Suppressor macrophage treated with lipopolysaccharide for 4 hours (primary cell): ENCODE measurements at regions not wholly inside any gene's neighbourhood (a gene's known extent, or its start where the extent isn't known, plus 50 kb on each side); places are given as distances from the start of the nearest gene placed in this dataset.
"Not testable (repeated sequence)": the region's sequence is repeated elsewhere in the genome, so short reads cannot be mapped to it uniquely, and the experiment has no call there.

Experiments
- DNase-seq: peaks from one replicate; pipeline ENCODE4 v3.0.0-alpha.2; 2020

- DNase-seq = no peak
Observed at GRCh38 chr19:13712767-13713201, 51.5 kb upstream of the MRI1 start.

DNA sequence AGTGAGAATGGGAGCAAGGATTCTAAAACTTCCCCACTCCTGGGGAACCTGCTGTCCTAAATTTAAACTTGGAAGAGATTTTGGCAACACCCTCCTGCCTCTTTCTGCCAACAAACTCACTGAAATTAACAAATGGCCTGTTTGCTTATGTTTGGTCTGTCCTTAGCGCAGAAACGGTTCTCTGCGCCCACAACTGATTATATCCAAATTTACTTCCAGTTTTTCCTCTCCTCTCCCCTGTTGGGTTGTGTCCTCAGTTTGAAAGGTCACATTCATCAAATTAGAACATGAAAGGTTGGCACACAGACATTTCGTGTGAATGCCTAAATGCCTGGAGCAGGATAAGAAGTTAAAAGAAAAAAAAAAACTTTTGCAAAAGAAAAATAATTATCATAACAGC is 56.4 kb upstream of the MRI1 start:
- no peak for DNase-seq

DNA sequence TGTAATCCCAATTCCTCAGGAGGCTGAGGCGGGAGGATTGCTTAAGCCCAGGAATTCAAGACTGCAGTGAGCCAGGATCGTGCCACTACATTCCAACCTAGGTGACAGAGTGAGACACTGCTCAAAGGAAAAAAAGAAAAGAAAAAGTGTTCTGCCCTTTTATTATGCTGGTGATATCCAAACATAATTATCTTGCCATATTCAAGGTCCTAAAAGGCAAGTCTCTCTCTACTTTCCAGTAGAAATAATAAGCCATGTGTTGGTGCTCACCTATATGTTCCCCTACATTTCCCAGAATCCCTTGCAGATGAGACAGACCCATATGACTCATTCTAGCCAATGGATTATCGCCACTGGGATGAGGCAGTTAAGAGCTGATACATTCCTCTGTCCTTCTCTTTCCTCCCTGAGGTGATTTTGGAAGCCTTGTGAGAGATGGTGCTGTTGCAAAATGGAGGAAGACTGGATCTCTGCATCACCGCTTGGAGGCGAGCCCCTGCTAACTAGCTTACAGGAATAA is 58.3 kb upstream of the MRI1 start:
- DNase-seq = no peak

DNA sequence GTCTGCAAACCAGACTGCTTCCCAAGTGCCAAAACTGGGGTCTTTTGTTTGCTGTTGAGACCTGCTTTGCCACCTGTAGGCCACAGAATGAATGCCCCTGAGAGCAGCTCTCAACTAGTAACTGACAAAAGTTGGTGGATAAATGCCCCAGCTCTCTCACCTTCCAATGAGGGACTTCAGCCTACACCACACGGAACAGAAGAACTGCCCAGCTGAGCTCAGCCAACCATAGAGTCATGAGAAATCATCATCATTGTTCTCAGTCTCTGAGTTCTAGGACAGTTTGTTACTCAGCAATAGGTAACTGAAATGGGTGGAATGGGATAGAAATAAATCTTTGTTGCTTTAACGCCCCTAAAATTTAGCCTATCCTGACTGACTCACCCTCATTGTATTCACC is 59.1 kb upstream of the MRI1 start:
- DNase-seq = no peak

GRCh38 chr19:13701624-13702023 is 62.7 kb upstream of the MRI1 start:
- DNase-seq = no peak

GRCh38 chr19:13700621-13701020 is 63.7 kb upstream of the MRI1 start:
- no peak for DNase-seq

DNA sequence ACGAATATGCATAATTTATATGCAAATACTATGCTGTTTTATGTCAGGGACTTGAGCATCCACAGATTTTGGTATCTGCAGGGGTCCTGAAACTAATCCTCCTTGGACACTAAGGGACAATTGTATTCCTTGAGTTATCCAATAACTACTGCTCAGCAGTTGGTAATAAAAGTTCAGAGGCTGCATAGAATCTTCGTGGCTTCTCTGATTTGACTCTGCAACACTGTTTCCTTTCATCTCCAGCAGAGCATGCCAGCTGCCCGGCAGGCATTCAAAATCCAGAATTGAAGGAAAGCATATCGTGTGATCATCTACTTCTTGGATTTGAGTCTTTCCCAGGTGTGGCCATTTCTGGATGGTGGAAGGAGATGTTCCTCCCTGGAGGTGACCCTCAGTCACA is 64.5 kb upstream of the MRI1 start:
- no peak for DNase-seq

DNA sequence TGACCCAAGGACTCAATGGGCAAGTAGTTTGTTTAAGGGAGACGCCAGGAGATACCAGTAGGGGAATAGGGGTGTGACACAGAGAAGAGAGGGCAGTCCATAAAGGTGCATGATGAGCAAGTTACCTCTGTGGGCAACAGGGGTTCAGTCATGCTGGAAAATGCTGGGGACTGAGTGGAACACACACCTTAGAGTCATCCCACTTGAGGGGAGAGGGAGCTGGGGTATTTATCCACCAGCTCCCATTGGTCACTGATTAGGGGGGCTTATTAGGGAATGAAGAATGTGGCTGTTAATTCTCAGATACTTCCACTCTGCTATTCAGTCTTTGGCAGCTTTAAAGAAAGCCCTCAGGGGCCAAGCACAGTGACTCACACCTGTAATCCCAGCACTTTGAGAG is 67.5 kb upstream of the MRI1 start:
- DNase-seq = no peak

DNA sequence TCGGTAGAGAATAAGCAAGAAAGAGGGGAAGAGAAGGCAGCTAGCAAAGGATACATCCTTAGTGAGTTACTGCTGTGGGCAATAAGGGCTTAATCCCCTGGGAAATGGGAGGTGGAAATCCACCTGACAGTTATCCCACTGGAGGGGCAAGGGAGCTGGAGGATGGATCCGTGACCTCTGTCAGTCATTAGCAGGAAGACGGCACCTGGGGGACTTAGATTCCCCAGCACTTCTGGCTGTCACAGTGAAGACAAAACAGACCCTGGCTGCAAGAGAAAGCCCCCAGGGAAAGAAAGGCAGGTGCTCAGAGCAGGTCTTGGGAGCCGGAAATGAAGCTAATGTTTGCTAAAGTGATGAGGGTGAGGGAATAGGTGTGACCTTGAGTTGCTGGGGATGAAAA is 70.4 kb upstream of the MRI1 start:
- no peak for DNase-seq

DNA sequence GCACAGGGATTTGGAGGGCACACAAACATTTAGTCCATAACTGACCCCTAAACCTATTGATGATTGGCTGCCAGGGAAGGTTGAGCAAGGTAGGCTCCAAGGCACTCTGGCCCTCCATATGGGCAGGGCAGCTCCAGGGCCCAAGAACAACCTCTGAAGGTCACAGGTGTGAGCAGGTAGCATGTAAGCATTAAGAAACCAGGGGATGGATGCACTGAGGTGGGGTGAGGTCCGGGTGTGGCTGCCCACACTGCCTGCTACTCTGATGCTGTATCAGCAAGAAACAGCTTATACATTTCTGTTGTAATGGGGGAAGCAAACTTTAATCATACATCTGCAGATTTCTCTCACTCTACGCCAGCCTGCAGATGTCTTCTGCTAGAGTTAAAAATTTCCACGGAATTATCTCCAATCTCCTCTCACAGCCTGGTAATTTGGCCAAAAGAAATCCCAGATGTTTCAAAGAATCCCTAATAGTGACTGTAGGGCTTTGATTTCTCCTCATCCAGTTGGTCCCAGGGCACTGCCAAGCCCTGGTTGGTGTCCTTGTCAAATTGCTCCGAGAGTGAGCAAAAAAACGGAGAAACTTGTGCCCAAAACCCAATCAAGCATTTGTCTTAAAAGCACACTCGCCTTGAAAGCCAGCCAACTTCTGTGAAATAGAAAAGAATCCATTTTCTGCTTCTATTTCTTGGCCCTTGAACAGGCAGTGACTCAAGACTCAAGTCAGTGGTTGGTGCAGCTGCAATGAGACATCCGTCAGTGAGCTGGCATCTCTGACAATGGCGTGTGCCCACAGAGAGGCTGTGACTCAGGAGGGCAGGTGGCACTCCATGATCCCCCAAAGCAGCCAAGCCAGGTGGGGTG is 72.5 kb upstream of the MRI1 start:
- DNase-seq = no peak

DNA sequence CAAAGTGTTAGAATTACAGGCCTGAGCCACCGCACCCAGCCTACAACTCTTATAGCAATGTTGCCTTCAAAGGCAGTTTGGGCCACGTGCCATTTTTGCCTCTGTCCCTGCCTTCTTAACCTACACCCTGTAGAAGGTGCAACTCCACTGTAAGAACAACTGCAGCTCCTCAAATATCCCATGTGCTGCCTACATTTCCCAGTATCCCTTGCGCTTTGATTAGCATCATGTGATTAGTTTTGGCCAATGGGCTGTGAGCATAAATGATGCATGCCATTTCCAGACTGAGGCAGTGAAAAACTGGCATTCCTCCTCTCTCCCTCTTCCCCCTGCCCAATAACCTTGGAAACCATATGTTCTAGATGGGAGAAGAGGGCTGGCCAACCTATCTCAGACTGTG is 75.2 kb upstream of the MRI1 start:
- peak; percentile 6 for DNase-seq

DNA sequence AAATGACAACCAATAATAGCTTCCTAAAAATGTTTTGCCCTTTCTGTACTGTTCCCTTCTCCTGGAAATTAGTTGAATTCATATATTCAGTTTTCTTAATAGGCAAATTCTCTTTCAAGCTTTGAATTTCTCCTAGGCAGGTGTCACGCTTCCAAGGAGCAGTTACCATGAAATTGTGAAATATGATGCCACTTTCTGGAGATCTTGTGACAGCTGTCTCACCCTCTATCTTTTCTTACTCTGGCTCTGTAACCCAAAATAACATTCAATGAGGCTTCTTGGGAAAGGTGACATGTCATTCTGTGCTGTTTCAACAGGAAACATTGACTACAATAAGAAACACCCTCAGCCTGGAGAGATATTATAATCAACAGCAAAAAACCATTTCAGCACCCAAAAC is 80.3 kb upstream of the MRI1 start:
- no peak for DNase-seq

- no peak for DNase-seq
Observed at GRCh38 chr19:13681509-13681908, 82.8 kb upstream of the MRI1 start.

DNA sequence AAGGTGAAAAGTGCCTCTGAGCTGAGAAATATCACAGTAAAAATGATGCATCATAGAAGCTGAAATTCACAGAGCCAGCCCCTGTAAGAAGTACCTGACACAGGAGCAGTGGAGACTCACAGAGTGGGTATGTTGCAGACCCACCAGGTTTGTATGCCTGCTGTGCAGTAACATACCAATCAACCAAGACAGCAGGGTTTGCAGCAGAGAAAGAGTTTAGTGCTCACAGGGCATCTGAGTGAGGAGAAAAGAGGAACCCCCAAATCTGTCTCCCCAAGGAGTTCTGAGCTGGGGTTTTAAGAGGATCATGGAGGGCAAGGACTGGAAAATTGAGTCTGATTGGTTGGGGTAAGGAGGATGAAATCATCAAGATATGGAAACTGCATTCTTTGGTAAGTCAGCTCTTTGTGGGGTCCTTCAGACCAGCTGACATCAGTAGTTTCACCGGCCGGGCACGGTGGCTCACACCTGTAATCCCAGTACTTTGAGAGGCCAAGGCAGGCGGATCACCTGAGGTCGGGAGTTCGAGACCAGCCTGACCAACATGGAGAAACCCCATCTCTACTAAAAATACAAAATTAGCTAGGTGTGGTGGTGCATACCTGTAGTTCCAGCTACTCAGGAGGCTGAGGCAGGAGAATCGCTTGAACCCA is 83.5 kb upstream of the MRI1 start:
- DNase-seq = not testable (repeated sequence)

- DNase-seq = not testable (repeated sequence)
Observed at GRCh38 chr19:13676967-13677366, 87.4 kb upstream of the MRI1 start.

DNA sequence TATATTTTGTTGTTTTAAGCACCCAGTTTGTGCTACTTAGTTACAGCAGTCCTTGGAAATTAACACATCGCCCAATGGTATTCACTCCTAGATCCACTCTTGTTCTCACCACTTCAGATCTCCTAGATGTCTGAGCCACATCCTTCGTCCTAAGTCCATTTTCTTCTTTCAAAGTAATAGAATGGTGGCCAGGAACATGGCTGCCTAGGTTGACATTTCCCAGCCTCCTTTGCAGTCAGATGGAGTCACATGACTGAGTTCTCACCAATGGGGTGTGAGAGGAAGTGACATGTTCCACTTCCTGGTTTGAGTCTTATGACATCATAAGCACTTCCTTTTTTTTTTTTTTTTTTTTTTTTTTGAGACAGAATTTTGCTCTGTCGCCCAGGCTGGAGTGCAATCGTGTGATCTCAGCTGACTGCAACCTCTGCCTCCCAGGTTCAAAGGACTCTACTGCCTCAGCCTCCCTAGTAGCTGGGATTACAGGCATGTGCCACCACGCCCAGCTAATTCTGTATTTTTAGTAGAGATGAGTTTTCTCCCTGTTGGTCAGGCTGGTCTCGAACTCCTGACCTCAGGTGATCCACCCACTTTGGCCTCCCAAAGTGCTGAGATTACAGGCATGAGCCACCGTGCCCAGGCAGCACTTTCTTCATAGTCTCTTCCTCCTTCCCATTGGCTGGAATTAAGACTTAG is 91.7 kb upstream of the MRI1 start:
- DNase-seq = peak; percentile 47

DNA sequence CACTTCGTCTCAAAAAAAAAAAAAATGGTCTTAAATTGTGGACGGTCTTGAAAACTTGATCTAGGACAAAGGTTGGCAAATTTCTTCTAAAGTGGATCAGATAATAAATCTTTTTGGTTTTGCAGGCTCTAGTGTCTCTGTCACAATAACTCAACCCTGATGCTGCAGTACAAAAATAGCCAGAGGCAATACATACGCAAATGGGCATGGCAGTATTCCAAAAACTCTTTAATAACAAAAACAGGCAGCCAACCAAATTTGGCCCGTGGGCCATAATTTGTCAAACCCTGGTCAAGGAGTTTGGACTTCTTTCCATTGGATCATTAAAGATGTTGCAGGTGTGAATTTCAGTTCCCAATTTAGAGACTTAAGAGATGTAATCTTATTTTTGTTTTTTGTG is 93.5 kb upstream of the MRI1 start:
- DNase-seq = no peak

DNA sequence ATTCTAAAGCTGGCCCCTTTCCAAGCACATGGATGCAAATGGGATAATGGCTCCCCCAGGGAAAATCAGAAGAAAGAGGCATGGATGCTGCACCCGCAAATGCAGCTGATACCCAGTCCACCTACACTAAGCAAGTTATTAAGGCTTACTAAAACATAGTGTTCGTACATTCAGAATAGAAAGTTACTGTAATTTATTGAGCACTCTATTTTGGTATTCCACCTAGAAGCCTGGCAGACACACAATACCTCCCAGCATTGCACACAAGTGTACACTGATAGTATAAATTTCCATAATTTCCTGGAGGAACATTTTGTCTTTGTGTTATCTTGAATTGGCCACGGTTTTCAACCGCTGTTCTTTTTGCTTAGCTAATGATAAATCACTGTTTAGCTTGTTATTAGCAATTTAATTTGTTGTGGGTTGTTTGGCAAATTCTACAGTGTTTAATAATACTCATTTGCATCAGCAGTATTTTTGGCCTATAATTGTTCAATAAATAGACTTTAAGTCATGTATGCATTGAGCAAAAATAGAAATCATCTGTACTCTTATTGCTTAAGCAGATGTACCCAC is 94.5 kb upstream of the MRI1 start:
- no peak for DNase-seq

DNA sequence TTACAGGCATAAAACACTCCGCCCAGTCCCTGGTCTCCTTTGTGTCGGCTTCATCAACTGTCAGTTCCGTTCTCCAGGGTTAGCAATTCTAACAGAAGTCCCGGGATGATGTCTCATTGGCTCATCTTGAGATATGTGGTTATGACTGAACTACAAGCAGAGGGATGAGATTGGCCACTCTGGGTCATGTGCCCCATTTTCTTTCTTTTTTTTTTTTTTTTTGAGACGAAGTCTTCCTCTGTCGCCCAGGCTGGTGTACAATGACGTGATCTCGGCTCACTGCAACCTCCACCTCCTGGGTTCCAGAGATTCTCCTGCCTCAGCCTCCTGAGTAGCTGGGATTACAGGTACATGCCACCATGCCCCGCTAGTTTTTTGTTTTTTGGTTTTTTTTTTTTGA is 95.4 kb upstream of the MRI1 start:
- no peak for DNase-seq

DNA sequence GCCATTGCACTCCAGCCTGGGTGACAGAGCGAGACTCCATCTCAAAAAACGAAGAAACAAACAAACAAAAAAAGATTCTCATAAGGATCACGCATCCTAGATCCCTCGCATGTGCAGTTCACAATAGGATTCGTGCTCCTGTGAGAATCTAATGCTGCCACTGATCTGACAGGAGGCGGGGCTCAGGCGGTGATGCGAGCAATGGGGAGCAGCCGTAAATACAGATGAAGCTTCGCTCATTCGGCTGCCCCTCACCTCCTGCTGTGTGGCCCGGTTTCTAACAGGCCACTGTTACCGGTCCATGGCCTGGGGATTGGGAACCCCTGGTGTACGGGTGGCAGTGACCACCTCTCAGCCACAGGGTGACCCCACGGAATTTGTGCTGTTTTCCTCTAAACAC is 98.2 kb upstream of the MRI1 start:
- DNase-seq = no peak

- DNase-seq = no peak
Observed at GRCh38 chr19:13665125-13665905, 99.0 kb upstream of the MRI1 start.

DNA sequence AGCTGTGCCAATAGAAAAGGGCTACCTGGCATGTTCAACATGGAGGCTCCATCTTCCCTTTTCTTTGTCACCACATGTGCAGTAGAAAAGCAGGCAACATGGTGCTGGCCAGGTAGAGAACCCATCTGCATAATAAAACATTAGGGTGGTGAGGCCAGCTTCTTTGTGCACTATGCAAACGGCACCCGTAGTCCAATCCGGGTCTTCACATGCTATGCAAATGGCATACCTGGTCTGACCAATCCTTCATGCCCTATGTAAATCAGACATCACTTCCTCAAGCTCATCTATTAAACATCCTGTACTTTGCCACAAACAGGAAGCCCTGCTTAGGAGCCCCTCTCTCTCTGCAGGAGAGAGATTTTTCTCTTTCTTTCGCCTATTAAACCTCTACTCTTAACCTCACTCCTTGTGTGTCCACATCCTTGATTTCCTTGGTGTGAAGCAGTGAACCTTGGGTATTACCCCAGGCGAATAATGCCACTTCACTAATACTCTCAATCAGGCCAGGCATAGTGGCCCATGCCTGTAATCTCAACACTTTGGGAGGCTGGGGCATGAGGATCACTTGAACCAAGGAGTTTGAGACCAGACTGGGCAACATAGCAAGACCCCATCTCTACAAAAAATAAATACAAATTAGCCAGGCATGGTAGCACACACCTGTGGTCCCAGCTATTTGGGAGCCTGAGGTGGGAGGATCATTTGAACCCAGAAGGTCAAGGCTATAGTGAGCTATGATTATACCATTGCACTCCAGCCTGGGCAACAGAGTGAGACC is 111.3 kb upstream of the MRI1 start:
- DNase-seq = no peak
